ENCODE measurements at regions not wholly inside any gene's neighbourhood (a gene's known extent, or its start where the extent isn't known, plus 50 kb on each side); places are given as distances from the start of the nearest gene placed in this dataset.

- peaks cover 12% of the 10 kb centered on the region for H3K4me1 Mint-ChIP-seq
- peaks cover 10% of the 10 kb centered on the region for H3K27me3 Mint-ChIP-seq
- DNase-seq = no peak
- CTCF ChIA-PET = interaction anchor here (0.8 to 2.2 kb wide), 4 partner anchors 15 to 199 kb away, joined by 3 to 5 read pairs (median 3); no protein-coding TSS in a partner anchor
- H3K9me3 Mint-ChIP-seq = no peaks in the 10 kb centered on the region
- H3K4me3 Mint-ChIP-seq = no peak overlapping the region
- H3K27ac Mint-ChIP-seq = no peak overlapping the region
- H3K36me3 Mint-ChIP-seq = no peaks in the 10 kb centered on the region
These were observed 60.1 kb upstream of the USP24 start for GRCh38 chr1:55275151-55275748.

- no peak for DNase-seq
- H3K9me3 Mint-ChIP-seq = no peaks in the 10 kb centered on the region
- H3K36me3 Mint-ChIP-seq = no peaks in the 10 kb centered on the region
- CTCF ChIA-PET = no interaction called here
- no peak overlapping the region for H3K27ac Mint-ChIP-seq
- H3K27me3 Mint-ChIP-seq = peaks cover 14% of the 10 kb centered on the region
- H3K4me1 Mint-ChIP-seq = peaks cover 12% of the 10 kb centered on the region
- no peak overlapping the region for H3K4me3 Mint-ChIP-seq
These were observed 57.8 kb upstream of the USP24 start for GRCh38 chr1:55272994-55273393.
